IMR-90 (cell line): ENCODE measurements at regions not wholly inside any gene's neighbourhood (a gene's known extent, or its start where the extent isn't known, plus 50 kb on each side); places are given as distances from the start of the nearest gene placed in this dataset.

Experiments used
- ATAC-seq: fragments of 200-7000 bp; cut with Tn5 transposase; 2 replicates; pipeline ENCODE4 v1.9.1; 2020; ENCODE audit warnings: low read depth, mild to moderate bottlenecking, moderate library complexity
- BruUV-seq: library from RNA; stranded (reverse); fragments of 400-500 nt; replicated peaks from 2 replicates; lab custom pipeline; 2021; lab: Mats Ljungman, UMichigan
- CTCF ChIA-PET: fragments of 300-600 bp; formaldehyde crosslinking; extraction: SDS; loops from one replicate; lab custom pipeline; 2021; ENCODE audit warnings: antibody characterized with exemption; lab: Yijun Ruan, JAX
- POLR2A ChIA-PET: fragments of 300-600 bp; sonication (Branson Sonifier 250); formaldehyde crosslinking; loops from one replicate; lab custom pipeline; 2022; ENCODE audit warnings: antibody characterized with exemption; ENCODE audit not compliant: unreplicated experiment; lab: Charles Lee
- DNase-seq: peaks from one replicate; pipeline ENCODE4 v3.0.0; 2013
- H2AFZ ChIP-seq: replicated peaks from 2 replicates; pipeline ENCODE3; 2013; ENCODE audit warnings: low read length, mild to moderate bottlenecking; ENCODE audit not compliant: poor library complexity
- H2AK5ac ChIP-seq: 2 replicates; pipeline ENCODE4 v1.6.1; 2013; ENCODE audit warnings: low read depth, low read length, inconsistent platforms
- H2AK9ac ChIP-seq: replicated peaks from 2 replicates; pipeline ENCODE3; 2013; ENCODE audit warnings: mild to moderate bottlenecking, low read depth, low read length, moderate library complexity; ENCODE audit not compliant: poor library complexity
- H2BK120ac ChIP-seq: 2 replicates; pipeline ENCODE4 v1.6.1; 2013; ENCODE audit warnings: low read depth, low read length, inconsistent platforms
- H2BK15ac ChIP-seq: 3 replicates; pipeline ENCODE4 v1.6.1; 2013; ENCODE audit warnings: low read depth, low read length, inconsistent platforms
- H2BK20ac ChIP-seq: 2 replicates; pipeline ENCODE4 v1.6.1; 2013; ENCODE audit warnings: low read depth, mild to moderate bottlenecking, inconsistent platforms, low read length, moderate library complexity
- H2BK5ac ChIP-seq: 2 replicates; pipeline ENCODE4 v1.6.1; 2013; ENCODE audit warnings: mild to moderate bottlenecking, low read depth, low read length, inconsistent platforms; ENCODE audit not compliant: poor library complexity, severe bottlenecking
- H3K14ac ChIP-seq: replicated peaks from 2 replicates; pipeline ENCODE4 v1.6.1; 2013; ENCODE audit warnings: low read depth, low read length, inconsistent platforms
- H3K18ac ChIP-seq: 2 replicates; pipeline ENCODE4 v1.6.1; 2013; ENCODE audit warnings: low read depth, low read length, control low read depth
- H3K23ac ChIP-seq: 2 replicates; pipeline ENCODE4 v1.6.1; 2013; ENCODE audit warnings: low read depth, low read length, inconsistent platforms
- H3K27ac ChIP-seq: 2 replicates; pipeline ENCODE4 v1.5.1; 2013; ENCODE audit warnings: mild to moderate bottlenecking, control low read depth, low read length; ENCODE audit not compliant: insufficient read depth
- H3K27me3 ChIP-seq: 2 replicates; pipeline ENCODE4 v1.6.1; 2013; ENCODE audit warnings: low read length; ENCODE audit not compliant: control insufficient read depth, insufficient read depth
- H3K36me3 ChIP-seq: 2 replicates; pipeline ENCODE4 v1.6.1; 2013; ENCODE audit warnings: low read length, mixed read lengths; ENCODE audit not compliant: control insufficient read depth, insufficient read depth
- H3K4ac ChIP-seq: 2 replicates; pipeline ENCODE4 v1.6.1; 2013; ENCODE audit warnings: low read depth, low read length, inconsistent platforms
- H3K4me1 ChIP-seq: 2 replicates; pipeline ENCODE4 v1.6.1; 2013; ENCODE audit warnings: low read length, mixed read lengths; ENCODE audit not compliant: control insufficient read depth, insufficient read depth
- H3K4me2 ChIP-seq: 2 replicates; pipeline ENCODE4 v1.6.1; 2013; ENCODE audit warnings: low read depth, mild to moderate bottlenecking, control low read depth, low read length, moderate library complexity
- H3K4me3 ChIP-seq: 2 replicates; pipeline ENCODE4 v1.5.1; 2013; ENCODE audit warnings: low read depth, mild to moderate bottlenecking, control low read depth, low read length, moderate library complexity; ENCODE audit not compliant: insufficient read depth
- H3K56ac ChIP-seq: 2 replicates; pipeline ENCODE4 v1.6.1; 2013; ENCODE audit warnings: low read length, inconsistent platforms; ENCODE audit not compliant: insufficient read depth; ENCODE audit errors: extremely low read depth
- H3K79me1 ChIP-seq, 2 experiments: 2 replicates each; pipeline ENCODE4 v1.6.1; 2013; ENCODE audit warnings: low read length in 2 of 2, inconsistent platforms in 1 of 2, low read depth in 1 of 2
- H3K9ac ChIP-seq: 2 replicates; pipeline ENCODE4 v1.6.1; 2013; ENCODE audit warnings: low read depth, low read length, control low read depth
- H3K9me1 ChIP-seq: 2 replicates; pipeline ENCODE4 v1.6.1; 2013; ENCODE audit warnings: low read length, inconsistent platforms; ENCODE audit not compliant: insufficient read depth
- H3K9me3 ChIP-seq: 2 replicates; pipeline ENCODE4 v1.6.1; 2013; ENCODE audit warnings: low read length; ENCODE audit not compliant: control insufficient read depth, insufficient read depth
- H4K20me1 ChIP-seq: 2 replicates; pipeline ENCODE4 v1.6.1; 2013; ENCODE audit warnings: low read length, inconsistent platforms; ENCODE audit not compliant: insufficient read depth
- H4K5ac ChIP-seq: 2 replicates; pipeline ENCODE4 v1.6.1; 2013; ENCODE audit warnings: mild to moderate bottlenecking, low read depth, low read length, control low read depth
- H4K8ac ChIP-seq, 2 experiments: 2 replicates each; pipeline ENCODE4 v1.6.1; 2013; ENCODE audit warnings: low read depth in 2 of 2, low read length in 2 of 2, control low read depth in 1 of 2, inconsistent platforms in 1 of 2
- H4K91ac ChIP-seq: 2 replicates; pipeline ENCODE4 v1.6.1; 2013; ENCODE audit warnings: low read depth, low read length, inconsistent platforms; ENCODE audit not compliant: insufficient read depth
- CEBPB ChIP-seq: IDR thresholded peaks from 2 replicates; pipeline ENCODE4 v1.6.1; 2012; ENCODE audit warnings: low read depth, low read length, improper control_type of control experiment
- CHD1 ChIP-seq: IDR thresholded peaks from 2 replicates; pipeline ENCODE4 v1.6.1; 2012; ENCODE audit warnings: low read depth, low read length, improper control_type of control experiment
- CTCF ChIP-seq: conservative IDR thresholded peaks from 2 replicates; pipeline ENCODE4 v1.5.1; 2012; ENCODE audit warnings: mild to moderate bottlenecking, low read depth, low read length, improper control_type of control experiment
- ELK1 ChIP-seq: fragments of 150-350 bp; IDR thresholded peaks from 2 replicates; pipeline ENCODE4 v1.6.1; 2016; ENCODE audit warnings: low read depth, mild to moderate bottlenecking, low read length, moderate library complexity, borderline replicate concordance
- FOS ChIP-seq: fragments of 150-350 bp; IDR thresholded peaks from 2 replicates; pipeline ENCODE4 v1.6.1; 2016; ENCODE audit warnings: low read depth, low read length
- POLR2A ChIP-seq: IDR thresholded peaks from 2 replicates; pipeline ENCODE4 v1.6.1; 2012; ENCODE audit warnings: mild to moderate bottlenecking, low read depth, low read length
- RCOR1 ChIP-seq: IDR thresholded peaks from 2 replicates; pipeline ENCODE4 v1.6.1; 2012; ENCODE audit warnings: mild to moderate bottlenecking, low read length, improper control_type of control experiment; ENCODE audit not compliant: insufficient replicate concordance
- RFX5 ChIP-seq: IDR thresholded peaks from 2 replicates; pipeline ENCODE4 v1.8.0; 2012; ENCODE audit warnings: low read depth, mild to moderate bottlenecking, low read length, moderate library complexity
- SMC3 ChIP-seq: fragments of 150-350 bp; IDR thresholded peaks from 2 replicates; pipeline ENCODE4 v1.6.1; 2016; ENCODE audit warnings: low read depth, mild to moderate bottlenecking, antibody characterized with exemption, low read length, moderate library complexity
- USF2 ChIP-seq: fragments of 150-350 bp; IDR thresholded peaks from 2 replicates; pipeline ENCODE4 v1.6.1; 2017; ENCODE audit warnings: mild to moderate bottlenecking, antibody characterized with exemption, low read length, low read depth
- WGBS, 2 experiments: methylation state at CpG; one replicate each; pipeline versions ENCODE4 v1.1.5 to v1.1.7; 2013; ENCODE audit warnings: missing lambda C conversion rate in 2 of 2; ENCODE audit not compliant: insufficient read length in 1 of 2; ENCODE audit errors: extremely low coverage in 2 of 2; 5-methylcytosine and 5-hydroxymethylcytosine counted together
- dilution Hi-C: fragments of 300-500 bp; cut with HindIII; formaldehyde crosslinking; loops from one replicate; pipeline ENCODE4 v1.14.3; 2018; ENCODE audit warnings: low sequenced_read_pairs; ENCODE audit not compliant: unreplicated experiment
- in situ Hi-C: fragments of 300-500 bp; cut with MboI; formaldehyde crosslinking; loops from 3 replicates; pipeline ENCODE4 v1.14.3; 2019; ENCODE audit warnings: low sequenced_read_pairs, inconsistent platforms, mixed read lengths
- intact Hi-C: fragments of 100-400 bp; cut with micrococcal nuclease; formaldehyde crosslinking; loops from 2 replicates; pipeline ENCODE4 v1.10.0; 2022

- Histone ChIP-seq H3K4ac (no peak overlapping the region), H2AFZ (no peak overlapping the region), H3K14ac (no peak overlapping the region), H3K36me3 (no peaks in the 10 kb centered on the region), H3K27me3 (peaks cover 5% of the 10 kb centered on the region), H3K4me2 (no peak overlapping the region), H3K9ac (no peak overlapping the region), H4K91ac (no peak overlapping the region), H4K20me1 (no peaks in the 10 kb centered on the region), H2BK20ac (no peak overlapping the region), H3K18ac (no peak overlapping the region), H3K9me3 (no peaks in the 10 kb centered on the region), H3K23ac (no peak overlapping the region), H2AK5ac (no peak overlapping the region), H3K56ac (no peak overlapping the region), H4K5ac (no peak overlapping the region), H3K9me1 (no peaks in the 10 kb centered on the region), H4K8ac (no peak overlapping the region), H3K4me3 (no peak overlapping the region), H3K79me1 (no peaks in the 10 kb centered on the region), H2BK15ac (no peak overlapping the region), H2AK9ac (no peak overlapping the region), H2BK5ac (no peak overlapping the region), H3K27ac (no peak overlapping the region), H2BK120ac (no peak overlapping the region), H3K4me1 (peaks cover 1% of the 10 kb centered on the region; the same call in 1 of the 2 replicates)
- no peak for DNase-seq
- in situ Hi-C loops = no loop called here
- no TSS peak for BruUV-seq
- intact Hi-C loops = no loop called here
- no peak for ATAC-seq
- ChIA-PET CTCF (no interaction called here), POLR2A (no interaction called here)
- TF ChIP-seq ELK1 (no peak), CEBPB (no peak), FOS (no peak), CTCF (no peak), USF2 (no peak), RFX5 (no peak), RCOR1 (no peak), SMC3 (no peak), POLR2A (no peak), CHD1 (no peak)
- WGBS, 2 experiments = 100% methylated on average over 2 of the region's 8 CpGs; no CpG with 5 or more reads in 1 of the 2 experiments
- dilution Hi-C loops = no loop called here
Observed at GRCh38 chr6:14981960-14982359, 263.9 kb upstream of the JARID2 start.
